ENCODE measurements at regions not wholly inside any gene's neighbourhood (a gene's known extent, or its start where the extent isn't known, plus 50 kb on each side); places are given as distances from the start of the nearest gene placed in this dataset.

DNA sequence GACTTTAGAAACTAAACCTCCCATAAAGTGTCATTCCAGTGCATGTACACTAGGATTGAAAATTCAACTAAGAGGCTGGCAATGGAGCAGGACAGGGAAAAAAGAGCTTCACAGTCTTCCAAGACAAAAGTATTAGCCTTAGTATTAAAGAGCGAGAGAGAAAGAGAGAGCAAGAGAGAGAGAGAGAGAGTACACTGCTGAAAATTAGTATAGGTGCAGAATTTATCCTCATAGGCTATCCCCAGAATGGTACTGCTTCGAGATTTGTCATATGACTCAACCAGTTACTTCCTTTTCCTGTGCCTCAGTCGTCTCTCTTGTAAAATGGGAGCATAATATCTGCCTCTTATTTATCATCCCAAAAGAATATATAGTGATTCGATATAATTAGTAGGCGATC, 543.2 kb upstream of the JARID2 start:
- Histone ChIP-seq H2AFZ (no peak overlapping the region), H3K4me3 (no peak overlapping the region), H3K27me3 (ENCODE audit: insufficient read depth) (no peaks in the 10 kb centered on the region), H3K4me1 (ENCODE audit: insufficient read depth) (0 out of 2 replicates have a peak, but pooled peaks cover 8% of the 10 kb centered on the region), H3F3A (replicated peaks; ENCODE audit: low read depth) (no peaks in the 10 kb centered on the region), H3K9me2 (ENCODE audit: insufficient read depth) (0 out of 2 replicates have a peak, but pooled peaks cover 9% of the 10 kb centered on the region), H3K4me2 (no peak overlapping the region), H3K27ac (ENCODE audit: low read depth) (no peak overlapping the region), H3K79me2 (replicated peaks; ENCODE audit: insufficient read depth) (no peaks in the 10 kb centered on the region), H3K36me3 (ENCODE audit: insufficient read depth) (no peaks in the 10 kb centered on the region), H4K20me1 (replicated peaks; ENCODE audit: insufficient read depth) (no peaks in the 10 kb centered on the region)
- Mint-ChIP-seq H3K4me1 (no peaks in the 10 kb centered on the region; the same call in 2 of the 3 replicates), H3K4me3 (no peak overlapping the region), H3K9me3 (peaks cover 6% of the 10 kb centered on the region), H3K27me3 (ENCODE audit: insufficient read depth, low read depth, poor library complexity) (peaks cover 4% of the 10 kb centered on the region), H3K27ac (no peak overlapping the region), H3K36me3 (ENCODE audit: low read depth) (no peaks in the 10 kb centered on the region)
- DNase-seq (ENCODE audit: low spot score) (no peak), ATAC-seq (no peak)
- TF ChIP-seq, protein P1, sequence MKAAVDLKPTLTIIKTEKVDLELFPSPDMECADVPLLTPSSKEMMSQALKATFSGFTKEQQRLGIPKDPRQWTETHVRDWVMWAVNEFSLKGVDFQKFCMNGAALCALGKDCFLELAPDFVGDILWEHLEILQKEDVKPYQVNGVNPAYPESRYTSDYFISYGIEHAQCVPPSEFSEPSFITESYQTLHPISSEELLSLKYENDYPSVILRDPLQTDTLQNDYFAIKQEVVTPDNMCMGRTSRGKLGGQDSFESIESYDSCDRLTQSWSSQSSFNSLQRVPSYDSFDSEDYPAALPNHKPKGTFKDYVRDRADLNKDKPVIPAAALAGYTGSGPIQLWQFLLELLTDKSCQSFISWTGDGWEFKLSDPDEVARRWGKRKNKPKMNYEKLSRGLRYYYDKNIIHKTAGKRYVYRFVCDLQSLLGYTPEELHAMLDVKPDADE (IDR thresholded peaks at IDR 0.05), result no peak
- TF ChIP-seq POLR2AphosphoS5 (IDR thresholded peaks at IDR 0.05; ENCODE audit: low read depth) (no peak), ZNF114 (CRISPR knock-in tag; IDR thresholded peaks at IDR 0.05) (no peak), CREB1 (CRISPR knock-in tag; IDR thresholded peaks at IDR 0.05; ENCODE audit: low read depth) (no peak), JUNB (IDR thresholded peaks at IDR 0.05; ENCODE audit: unreplicated experiment) (no peak)

DNA sequence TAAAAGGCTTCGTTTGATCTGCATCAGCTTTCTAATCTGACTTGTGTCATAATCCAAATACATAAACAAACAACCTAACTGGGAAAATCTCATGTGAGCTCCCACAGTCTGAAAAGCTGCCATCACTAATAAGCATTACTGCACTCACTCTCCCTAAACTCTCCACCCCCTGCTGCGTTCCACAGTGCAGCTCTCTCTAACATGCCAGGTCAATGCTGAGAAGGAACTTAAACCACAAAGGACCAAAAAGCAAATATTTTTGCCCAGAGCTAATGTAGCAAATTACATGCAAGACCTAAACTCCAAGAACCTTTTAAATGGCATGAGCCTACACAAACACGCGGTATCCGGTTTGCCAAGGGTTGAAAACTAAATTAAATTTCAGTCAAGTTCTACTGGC, 542.3 kb upstream of the JARID2 start:
- no peak for DNase-seq (ENCODE audit: low spot score)
- H3K27ac ChIP-seq (ENCODE audit: low read depth), result no peak overlapping the region
- H4K20me1 ChIP-seq (replicated peaks; ENCODE audit: insufficient read depth), result no peaks in the 10 kb centered on the region
- Mint-ChIP-seq H3K36me3 (ENCODE audit: low read depth) (peaks cover 4% of the 10 kb centered on the region; the same call in 1 of the 3 replicates), H3K27me3 (ENCODE audit: insufficient read depth, low read depth, poor library complexity) (peaks cover 6% of the 10 kb centered on the region), H3K9me3 (peaks cover 6% of the 10 kb centered on the region), H3K4me3 (no peak overlapping the region), H3K4me1 (no peaks in the 10 kb centered on the region; the same call in 2 of the 3 replicates), H3K27ac (no peak overlapping the region)
- 0 out of 2 replicates have a peak, but pooled peaks cover 8% of the 10 kb centered on the region for H3K4me1 ChIP-seq (ENCODE audit: insufficient read depth)
- no peak for ATAC-seq
- H3K9me2 ChIP-seq (ENCODE audit: insufficient read depth), result 0 out of 2 replicates have a peak, but pooled peaks cover 10% of the 10 kb centered on the region
- no peaks in the 10 kb centered on the region for H3K79me2 ChIP-seq (replicated peaks; ENCODE audit: insufficient read depth)
- no peak overlapping the region for H2AFZ ChIP-seq
- H3F3A ChIP-seq (replicated peaks; ENCODE audit: low read depth), result no peaks in the 10 kb centered on the region
- H3K27me3 ChIP-seq (ENCODE audit: insufficient read depth), result no peaks in the 10 kb centered on the region
- H3K36me3 ChIP-seq (ENCODE audit: insufficient read depth), result no peaks in the 10 kb centered on the region
- H3K4me2 ChIP-seq, result no peak overlapping the region
- no peak overlapping the region for H3K4me3 ChIP-seq
- TF ChIP-seq EZH2phosphoT487 (IDR thresholded peaks at IDR 0.05; ENCODE audit: unreplicated experiment) (no peak), NANOG (IDR thresholded peaks at IDR 0.05; ENCODE audit: borderline replicate concordance) (no peak), CREB1 (CRISPR knock-in tag; IDR thresholded peaks at IDR 0.05; ENCODE audit: low read depth) (no peak), POLR2AphosphoS5 (IDR thresholded peaks at IDR 0.05; ENCODE audit: low read depth) (no peak)
- TF ChIP-seq, protein P2, sequence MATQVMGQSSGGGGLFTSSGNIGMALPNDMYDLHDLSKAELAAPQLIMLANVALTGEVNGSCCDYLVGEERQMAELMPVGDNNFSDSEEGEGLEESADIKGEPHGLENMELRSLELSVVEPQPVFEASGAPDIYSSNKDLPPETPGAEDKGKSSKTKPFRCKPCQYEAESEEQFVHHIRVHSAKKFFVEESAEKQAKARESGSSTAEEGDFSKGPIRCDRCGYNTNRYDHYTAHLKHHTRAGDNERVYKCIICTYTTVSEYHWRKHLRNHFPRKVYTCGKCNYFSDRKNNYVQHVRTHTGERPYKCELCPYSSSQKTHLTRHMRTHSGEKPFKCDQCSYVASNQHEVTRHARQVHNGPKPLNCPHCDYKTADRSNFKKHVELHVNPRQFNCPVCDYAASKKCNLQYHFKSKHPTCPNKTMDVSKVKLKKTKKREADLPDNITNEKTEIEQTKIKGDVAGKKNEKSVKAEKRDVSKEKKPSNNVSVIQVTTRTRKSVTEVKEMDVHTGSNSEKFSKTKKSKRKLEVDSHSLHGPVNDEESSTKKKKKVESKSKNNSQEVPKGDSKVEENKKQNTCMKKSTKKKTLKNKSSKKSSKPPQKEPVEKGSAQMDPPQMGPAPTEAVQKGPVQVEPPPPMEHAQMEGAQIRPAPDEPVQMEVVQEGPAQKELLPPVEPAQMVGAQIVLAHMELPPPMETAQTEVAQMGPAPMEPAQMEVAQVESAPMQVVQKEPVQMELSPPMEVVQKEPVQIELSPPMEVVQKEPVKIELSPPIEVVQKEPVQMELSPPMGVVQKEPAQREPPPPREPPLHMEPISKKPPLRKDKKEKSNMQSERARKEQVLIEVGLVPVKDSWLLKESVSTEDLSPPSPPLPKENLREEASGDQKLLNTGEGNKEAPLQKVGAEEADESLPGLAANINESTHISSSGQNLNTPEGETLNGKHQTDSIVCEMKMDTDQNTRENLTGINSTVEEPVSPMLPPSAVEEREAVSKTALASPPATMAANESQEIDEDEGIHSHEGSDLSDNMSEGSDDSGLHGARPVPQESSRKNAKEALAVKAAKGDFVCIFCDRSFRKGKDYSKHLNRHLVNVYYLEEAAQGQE (IDR thresholded peaks at IDR 0.05; ENCODE audit: unreplicated experiment), result no peak
- TF ChIP-seq, protein P3, sequence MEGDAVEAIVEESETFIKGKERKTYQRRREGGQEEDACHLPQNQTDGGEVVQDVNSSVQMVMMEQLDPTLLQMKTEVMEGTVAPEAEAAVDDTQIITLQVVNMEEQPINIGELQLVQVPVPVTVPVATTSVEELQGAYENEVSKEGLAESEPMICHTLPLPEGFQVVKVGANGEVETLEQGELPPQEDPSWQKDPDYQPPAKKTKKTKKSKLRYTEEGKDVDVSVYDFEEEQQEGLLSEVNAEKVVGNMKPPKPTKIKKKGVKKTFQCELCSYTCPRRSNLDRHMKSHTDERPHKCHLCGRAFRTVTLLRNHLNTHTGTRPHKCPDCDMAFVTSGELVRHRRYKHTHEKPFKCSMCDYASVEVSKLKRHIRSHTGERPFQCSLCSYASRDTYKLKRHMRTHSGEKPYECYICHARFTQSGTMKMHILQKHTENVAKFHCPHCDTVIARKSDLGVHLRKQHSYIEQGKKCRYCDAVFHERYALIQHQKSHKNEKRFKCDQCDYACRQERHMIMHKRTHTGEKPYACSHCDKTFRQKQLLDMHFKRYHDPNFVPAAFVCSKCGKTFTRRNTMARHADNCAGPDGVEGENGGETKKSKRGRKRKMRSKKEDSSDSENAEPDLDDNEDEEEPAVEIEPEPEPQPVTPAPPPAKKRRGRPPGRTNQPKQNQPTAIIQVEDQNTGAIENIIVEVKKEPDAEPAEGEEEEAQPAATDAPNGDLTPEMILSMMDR (conservative IDR thresholded peaks at IDR 0.05; ENCODE audit: low read depth in 2 of 2), result no peak
